ENCODE measurements at regions not wholly inside any gene's neighbourhood (a gene's known extent, or its start where the extent isn't known, plus 50 kb on each side); places are given as distances from the start of the nearest gene placed in this dataset.

DNA sequence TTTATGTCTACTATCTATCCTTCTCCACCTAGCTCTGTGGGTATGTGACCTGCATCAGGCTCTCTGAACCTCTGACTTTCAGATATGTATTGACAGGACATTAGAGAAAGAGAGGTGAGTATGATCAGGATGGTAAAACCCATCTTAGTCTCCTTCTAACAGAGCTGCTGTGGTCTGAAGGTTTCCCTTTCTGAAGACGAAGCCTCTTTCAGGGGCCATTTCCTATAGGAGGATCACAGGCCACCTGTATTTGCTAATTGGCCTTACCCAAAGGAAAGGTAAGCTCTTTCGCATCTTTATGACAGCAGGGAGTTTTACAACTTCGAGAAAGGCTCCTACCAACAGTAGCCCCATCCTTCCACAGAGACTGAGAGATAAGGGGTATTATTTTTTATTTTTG is 442.9 kb downstream of the KCNJ3 start:
- Histone ChIP-seq H3K23me2 (ENCODE audit: insufficient read length, low read depth, low read length, poor library complexity, severe bottlenecking) (no peaks in the 10 kb centered on the region), H3K23ac (ENCODE audit: insufficient read length, low read depth, low read length) (no peak overlapping the region), H3K9me3 (ENCODE audit: control insufficient read depth, low read depth, low read length) (no peaks in the 10 kb centered on the region), H3K27me3 (ENCODE audit: insufficient read depth, low read length) (no peaks in the 10 kb centered on the region), H3K27ac (ENCODE audit: insufficient read length, low read depth, low read length) (no peak overlapping the region), H3K18ac (ENCODE audit: insufficient read length, low read depth, low read length) (no peak overlapping the region), H4K8ac (replicated peaks; ENCODE audit: insufficient read length, low read depth, low read length) (no peak overlapping the region), H4K5ac (ENCODE audit: insufficient read length, low read depth, low read length) (no peak overlapping the region), H2AFZ (ENCODE audit: low read length) (no peak overlapping the region), H2BK120ac (ENCODE audit: low read depth, low read length, poor library complexity, severe bottlenecking) (no peak overlapping the region), H3K4me2 (ENCODE audit: insufficient read depth, insufficient read length, low read length) (no peak overlapping the region), H2AK5ac (ENCODE audit: insufficient read length, low read length) (no peak overlapping the region), H2BK5ac (ENCODE audit: insufficient read length, low read length) (no peak overlapping the region), H3K14ac (ENCODE audit: insufficient read depth, low read length) (no peak overlapping the region), H3K79me2 (ENCODE audit: insufficient read depth, low read length) (no peaks in the 10 kb centered on the region), H3K56ac (ENCODE audit: insufficient read length, low read depth, low read length) (no peak overlapping the region), H4K91ac (ENCODE audit: insufficient read length, low read depth, low read length) (no peak overlapping the region), H4K20me1 (ENCODE audit: control insufficient read depth, insufficient read depth, insufficient read length) (no peaks in the 10 kb centered on the region), H3K4me1 (ENCODE audit: insufficient read depth, low read length) (no peaks in the 10 kb centered on the region), H2BK12ac (ENCODE audit: insufficient read length, low read depth, low read length) (no peak overlapping the region), H3K79me1 (ENCODE audit: insufficient read depth, low read depth, low read length, poor library complexity, severe bottlenecking) (no peaks in the 10 kb centered on the region), H3K9ac (ENCODE audit: extremely low read depth, insufficient read length, low read length) (no peak overlapping the region), H3T11ph (ENCODE audit: low read length) (no peak overlapping the region), H2BK15ac (ENCODE audit: low read depth, low read length) (no peak overlapping the region), H3K4ac (ENCODE audit: low read depth, low read length) (no peak overlapping the region), H2BK20ac (ENCODE audit: low read depth, low read length, poor library complexity, severe bottlenecking) (no peak overlapping the region)
- no peak overlapping the region for H3K4me3 Mint-ChIP-seq
- no peaks in the 10 kb centered on the region for H3K36me3 Mint-ChIP-seq (ENCODE audit: insufficient read depth in 1 of 3, low read depth in 3 of 3)
- WGBS (ENCODE audit: extremely low coverage, insufficient read length, low lambda C conversion rate), result no CpG with 5 or more reads among the region's 3 CpGs
- no peak for DNase-seq
- 0 out of 7 replicates have a peak overlapping the region, but pooled peaks of 1 of the 3 experiments have one; percentile 2 for H3K27ac Mint-ChIP-seq
- TF ChIP-seq, protein P1, sequence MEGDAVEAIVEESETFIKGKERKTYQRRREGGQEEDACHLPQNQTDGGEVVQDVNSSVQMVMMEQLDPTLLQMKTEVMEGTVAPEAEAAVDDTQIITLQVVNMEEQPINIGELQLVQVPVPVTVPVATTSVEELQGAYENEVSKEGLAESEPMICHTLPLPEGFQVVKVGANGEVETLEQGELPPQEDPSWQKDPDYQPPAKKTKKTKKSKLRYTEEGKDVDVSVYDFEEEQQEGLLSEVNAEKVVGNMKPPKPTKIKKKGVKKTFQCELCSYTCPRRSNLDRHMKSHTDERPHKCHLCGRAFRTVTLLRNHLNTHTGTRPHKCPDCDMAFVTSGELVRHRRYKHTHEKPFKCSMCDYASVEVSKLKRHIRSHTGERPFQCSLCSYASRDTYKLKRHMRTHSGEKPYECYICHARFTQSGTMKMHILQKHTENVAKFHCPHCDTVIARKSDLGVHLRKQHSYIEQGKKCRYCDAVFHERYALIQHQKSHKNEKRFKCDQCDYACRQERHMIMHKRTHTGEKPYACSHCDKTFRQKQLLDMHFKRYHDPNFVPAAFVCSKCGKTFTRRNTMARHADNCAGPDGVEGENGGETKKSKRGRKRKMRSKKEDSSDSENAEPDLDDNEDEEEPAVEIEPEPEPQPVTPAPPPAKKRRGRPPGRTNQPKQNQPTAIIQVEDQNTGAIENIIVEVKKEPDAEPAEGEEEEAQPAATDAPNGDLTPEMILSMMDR (conservative IDR thresholded peaks at IDR 0.05), result no peak
- no peaks in the 10 kb centered on the region for H3K9me3 Mint-ChIP-seq
- peaks cover 4 to 8% of the 10 kb centered on the region in 2 experiments; a peak in 3 of 4 replicates for H3K4me1 Mint-ChIP-seq
- no peaks in the 10 kb centered on the region for H3K27me3 Mint-ChIP-seq (ENCODE audit: low read depth)

Measured in H9 (cell line).